ENCODE measurements at regions not wholly inside any gene's neighbourhood (a gene's known extent, or its start where the extent isn't known, plus 50 kb on each side); places are given as distances from the start of the nearest gene placed in this dataset.

DNA sequence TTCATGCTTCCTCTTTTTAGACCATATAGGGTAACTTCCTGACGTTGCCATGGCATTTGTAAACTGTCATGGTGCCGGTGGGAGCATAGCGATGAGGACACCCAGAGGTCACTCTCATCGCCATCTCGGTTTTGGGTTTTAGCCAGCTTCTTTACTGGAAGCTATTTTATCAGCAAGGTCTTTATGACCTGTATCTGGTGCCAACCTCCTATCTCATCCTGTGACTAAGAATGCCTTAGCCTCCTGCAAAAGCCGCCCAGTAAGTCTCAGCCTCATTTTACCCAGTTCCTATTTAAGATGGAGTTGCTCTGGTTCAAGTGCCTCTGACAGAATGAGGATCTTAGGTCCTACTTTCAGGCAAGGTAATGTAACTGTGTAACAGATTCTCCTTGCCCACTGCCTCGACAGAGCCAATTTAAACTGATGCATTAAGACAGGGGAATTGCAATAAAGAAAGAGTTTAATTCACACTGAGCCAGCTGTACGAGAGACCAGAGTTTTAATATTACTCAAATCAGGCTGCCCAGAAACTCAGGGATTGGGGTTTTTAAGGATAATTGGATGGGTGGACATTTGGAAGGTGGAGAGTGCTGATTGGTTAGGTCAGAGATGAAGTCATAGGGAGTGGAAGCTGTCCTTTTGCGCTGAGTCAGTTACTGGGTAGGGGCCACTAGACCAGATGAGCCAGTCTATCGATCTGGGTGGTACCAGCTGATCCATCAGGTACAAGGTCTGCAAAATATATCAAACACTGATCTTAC, 59.9 kb upstream of the ATF7IP2 start:
- ATAC-seq, result no peak
- POLR2A ChIA-PET, result no interaction called here
- Histone ChIP-seq H3K27ac (no peak overlapping the region), H3K9me3 (no peaks in the 10 kb centered on the region), H3K4me1 (no peaks in the 10 kb centered on the region), H3K4me3 (no peak overlapping the region), H3K4me2 (no peak overlapping the region)
- DNase-seq (ENCODE audit: low read depth in 1 of 2, low spot score in 1 of 2), result no peak
- no peak for FAIRE-seq
- CTCF ChIA-PET, result interaction anchor here (0.6 kb wide), 1 partner anchor 273 kb away, joined by 3 read pairs; no protein-coding TSS in a partner anchor
- TF ChIP-seq SMC3 (IDR thresholded peaks at IDR 0.05) (no peak), HEYL (CRISPR knock-in tag; IDR thresholded peaks at IDR 0.05) (no peak), RCOR1 (IDR thresholded peaks at IDR 0.05; ENCODE audit: low read depth, low read length) (no peak), HOXB5 (CRISPR knock-in tag; IDR thresholded peaks at IDR 0.05) (no peak), TP53 (CRISPR knock-in tag; IDR thresholded peaks at IDR 0.05) (no peak), PHF8 (IDR thresholded peaks at IDR 0.05; ENCODE audit: borderline replicate concordance, low read depth) (no peak), MAZ (IDR thresholded peaks at IDR 0.05; ENCODE audit: borderline replicate concordance, low read depth, low read length) (no peak), JUNB (IDR thresholded peaks at IDR 0.05) (no peak), TFCP2L1 (CRISPR knock-in tag; IDR thresholded peaks at IDR 0.05) (no peak), KDM5A (IDR thresholded peaks at IDR 0.05) (no peak), POLR2A (IDR thresholded peaks at IDR 0.05; ENCODE audit: low read length) (no peak), SREBF2 (IDR thresholded peaks at IDR 0.05) (no peak), MAFK (IDR thresholded peaks at IDR 0.05; ENCODE audit: partially characterized antibody) (no peak)
- TF ChIP-seq, protein P1, sequence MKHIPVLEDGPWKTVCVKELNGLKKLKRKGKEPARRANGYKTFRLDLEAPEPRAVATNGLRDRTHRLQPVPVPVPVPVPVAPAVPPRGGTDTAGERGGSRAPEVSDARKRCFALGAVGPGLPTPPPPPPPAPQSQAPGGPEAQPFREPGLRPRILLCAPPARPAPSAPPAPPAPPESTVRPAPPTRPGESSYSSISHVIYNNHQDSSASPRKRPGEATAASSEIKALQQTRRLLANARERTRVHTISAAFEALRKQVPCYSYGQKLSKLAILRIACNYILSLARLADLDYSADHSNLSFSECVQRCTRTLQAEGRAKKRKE (CRISPR knock-in tag; IDR thresholded peaks at IDR 0.05; ENCODE audit: low read depth), result no peak
- TF ChIP-seq, protein P2, sequence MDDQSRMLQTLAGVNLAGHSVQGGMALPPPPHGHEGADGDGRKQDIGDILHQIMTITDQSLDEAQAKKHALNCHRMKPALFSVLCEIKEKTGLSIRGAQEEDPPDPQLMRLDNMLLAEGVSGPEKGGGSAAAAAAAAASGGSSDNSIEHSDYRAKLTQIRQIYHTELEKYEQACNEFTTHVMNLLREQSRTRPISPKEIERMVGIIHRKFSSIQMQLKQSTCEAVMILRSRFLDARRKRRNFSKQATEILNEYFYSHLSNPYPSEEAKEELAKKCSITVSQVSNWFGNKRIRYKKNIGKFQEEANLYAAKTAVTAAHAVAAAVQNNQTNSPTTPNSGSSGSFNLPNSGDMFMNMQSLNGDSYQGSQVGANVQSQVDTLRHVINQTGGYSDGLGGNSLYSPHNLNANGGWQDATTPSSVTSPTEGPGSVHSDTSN (IDR thresholded peaks at IDR 0.05), result no peak
- TF ChIP-seq, protein P3, sequence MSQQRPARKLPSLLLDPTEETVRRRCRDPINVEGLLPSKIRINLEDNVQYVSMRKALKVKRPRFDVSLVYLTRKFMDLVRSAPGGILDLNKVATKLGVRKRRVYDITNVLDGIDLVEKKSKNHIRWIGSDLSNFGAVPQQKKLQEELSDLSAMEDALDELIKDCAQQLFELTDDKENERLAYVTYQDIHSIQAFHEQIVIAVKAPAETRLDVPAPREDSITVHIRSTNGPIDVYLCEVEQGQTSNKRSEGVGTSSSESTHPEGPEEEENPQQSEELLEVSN (IDR thresholded peaks at IDR 0.05; ENCODE audit: borderline replicate concordance, low read depth), result no peak
- TF ChIP-seq, protein P4, sequence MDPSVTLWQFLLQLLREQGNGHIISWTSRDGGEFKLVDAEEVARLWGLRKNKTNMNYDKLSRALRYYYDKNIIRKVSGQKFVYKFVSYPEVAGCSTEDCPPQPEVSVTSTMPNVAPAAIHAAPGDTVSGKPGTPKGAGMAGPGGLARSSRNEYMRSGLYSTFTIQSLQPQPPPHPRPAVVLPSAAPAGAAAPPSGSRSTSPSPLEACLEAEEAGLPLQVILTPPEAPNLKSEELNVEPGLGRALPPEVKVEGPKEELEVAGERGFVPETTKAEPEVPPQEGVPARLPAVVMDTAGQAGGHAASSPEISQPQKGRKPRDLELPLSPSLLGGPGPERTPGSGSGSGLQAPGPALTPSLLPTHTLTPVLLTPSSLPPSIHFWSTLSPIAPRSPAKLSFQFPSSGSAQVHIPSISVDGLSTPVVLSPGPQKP (IDR thresholded peaks at IDR 0.05; ENCODE audit: low read depth, low read length), result no peak
- WGBS (ENCODE audit: missing lambda C conversion rate), result 56% methylated on average over 10 of the region's 10 CpGs

DNA sequence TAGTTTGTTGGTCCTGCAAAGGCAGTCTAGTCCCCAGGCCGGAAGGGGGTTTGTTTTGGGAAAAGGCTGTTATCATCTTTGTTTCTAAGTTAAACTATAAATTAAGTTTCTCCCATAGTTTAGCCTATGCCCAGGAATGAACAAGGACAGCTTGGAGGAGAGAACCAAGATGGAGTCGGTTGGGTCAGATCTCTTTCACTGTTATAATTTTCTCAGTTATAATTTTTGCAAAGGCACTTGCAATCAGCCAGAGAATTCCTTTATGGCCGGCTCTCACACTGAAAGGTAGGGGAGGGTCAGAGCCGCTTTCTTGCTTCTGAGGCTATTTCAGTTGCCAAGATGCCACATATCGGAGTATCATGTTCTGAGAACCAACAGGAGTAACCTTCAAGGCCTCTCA, 59.2 kb upstream of the ATF7IP2 start:
- TF ChIP-seq, protein P1 (CRISPR knock-in tag; IDR thresholded peaks at IDR 0.05; ENCODE audit: low read depth), result no peak
- no peak for TF ChIP-seq CHD4 (IDR thresholded peaks at IDR 0.05; ENCODE audit: borderline replicate concordance)
- no peak for TF ChIP-seq JUNB (IDR thresholded peaks at IDR 0.05)
- TF ChIP-seq, protein P5, sequence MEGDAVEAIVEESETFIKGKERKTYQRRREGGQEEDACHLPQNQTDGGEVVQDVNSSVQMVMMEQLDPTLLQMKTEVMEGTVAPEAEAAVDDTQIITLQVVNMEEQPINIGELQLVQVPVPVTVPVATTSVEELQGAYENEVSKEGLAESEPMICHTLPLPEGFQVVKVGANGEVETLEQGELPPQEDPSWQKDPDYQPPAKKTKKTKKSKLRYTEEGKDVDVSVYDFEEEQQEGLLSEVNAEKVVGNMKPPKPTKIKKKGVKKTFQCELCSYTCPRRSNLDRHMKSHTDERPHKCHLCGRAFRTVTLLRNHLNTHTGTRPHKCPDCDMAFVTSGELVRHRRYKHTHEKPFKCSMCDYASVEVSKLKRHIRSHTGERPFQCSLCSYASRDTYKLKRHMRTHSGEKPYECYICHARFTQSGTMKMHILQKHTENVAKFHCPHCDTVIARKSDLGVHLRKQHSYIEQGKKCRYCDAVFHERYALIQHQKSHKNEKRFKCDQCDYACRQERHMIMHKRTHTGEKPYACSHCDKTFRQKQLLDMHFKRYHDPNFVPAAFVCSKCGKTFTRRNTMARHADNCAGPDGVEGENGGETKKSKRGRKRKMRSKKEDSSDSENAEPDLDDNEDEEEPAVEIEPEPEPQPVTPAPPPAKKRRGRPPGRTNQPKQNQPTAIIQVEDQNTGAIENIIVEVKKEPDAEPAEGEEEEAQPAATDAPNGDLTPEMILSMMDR (IDR thresholded peaks at IDR 0.05), result no peak
- no peak for TF ChIP-seq FOSB (CRISPR knock-in tag; IDR thresholded peaks at IDR 0.05)
- no peak for TF ChIP-seq RNF2 (IDR thresholded peaks at IDR 0.05; ENCODE audit: borderline replicate concordance, low read depth)
- TF ChIP-seq RFX5 (IDR thresholded peaks at IDR 0.05), result no peak
- TF ChIP-seq TFCP2L1 (CRISPR knock-in tag; IDR thresholded peaks at IDR 0.05), result no peak
- TF ChIP-seq, protein P6, sequence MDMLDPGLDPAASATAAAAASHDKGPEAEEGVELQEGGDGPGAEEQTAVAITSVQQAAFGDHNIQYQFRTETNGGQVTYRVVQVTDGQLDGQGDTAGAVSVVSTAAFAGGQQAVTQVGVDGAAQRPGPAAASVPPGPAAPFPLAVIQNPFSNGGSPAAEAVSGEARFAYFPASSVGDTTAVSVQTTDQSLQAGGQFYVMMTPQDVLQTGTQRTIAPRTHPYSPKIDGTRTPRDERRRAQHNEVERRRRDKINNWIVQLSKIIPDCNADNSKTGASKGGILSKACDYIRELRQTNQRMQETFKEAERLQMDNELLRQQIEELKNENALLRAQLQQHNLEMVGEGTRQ (IDR thresholded peaks at IDR 0.05), result no peak
- TF ChIP-seq NFE2L2 (conservative IDR thresholded peaks at IDR 0.05; ENCODE audit: low read length), result no peak
- TF ChIP-seq CHD2 (IDR thresholded peaks at IDR 0.05; ENCODE audit: low read length, partially characterized antibody), result no peak
- no peak for TF ChIP-seq EP300 (IDR thresholded peaks at IDR 0.05)
- TF ChIP-seq MAFK (IDR thresholded peaks at IDR 0.05; ENCODE audit: partially characterized antibody), result no peak
- TF ChIP-seq ZNF302 (CRISPR knock-in tag; IDR thresholded peaks at IDR 0.05), result no peak
- TF ChIP-seq MAZ (IDR thresholded peaks at IDR 0.05; ENCODE audit: borderline replicate concordance, low read depth, low read length), result no peak
- Histone ChIP-seq H3K4me1 (no peaks in the 10 kb centered on the region), H3K4me3 (no peak overlapping the region), H3K27ac (no peak overlapping the region), H3K9me3 (no peaks in the 10 kb centered on the region), H3K4me2 (no peak overlapping the region)
- WGBS (ENCODE audit: missing lambda C conversion rate), result 60% methylated on average over 5 of the region's 5 CpGs
- FAIRE-seq (no peak), ATAC-seq (no peak), DNase-seq (ENCODE audit: low read depth in 1 of 2, low spot score in 1 of 2) (no peak)
- ChIA-PET CTCF (interaction anchor here (0.7 kb wide), 1 partner anchor 183 kb away, joined by 3 read pairs; no protein-coding TSS in a partner anchor), POLR2A (no interaction called here)
